ENCODE measurements at regions not wholly inside any gene's neighbourhood (a gene's known extent, or its start where the extent isn't known, plus 50 kb on each side); places are given as distances from the start of the nearest gene placed in this dataset.

DNA sequence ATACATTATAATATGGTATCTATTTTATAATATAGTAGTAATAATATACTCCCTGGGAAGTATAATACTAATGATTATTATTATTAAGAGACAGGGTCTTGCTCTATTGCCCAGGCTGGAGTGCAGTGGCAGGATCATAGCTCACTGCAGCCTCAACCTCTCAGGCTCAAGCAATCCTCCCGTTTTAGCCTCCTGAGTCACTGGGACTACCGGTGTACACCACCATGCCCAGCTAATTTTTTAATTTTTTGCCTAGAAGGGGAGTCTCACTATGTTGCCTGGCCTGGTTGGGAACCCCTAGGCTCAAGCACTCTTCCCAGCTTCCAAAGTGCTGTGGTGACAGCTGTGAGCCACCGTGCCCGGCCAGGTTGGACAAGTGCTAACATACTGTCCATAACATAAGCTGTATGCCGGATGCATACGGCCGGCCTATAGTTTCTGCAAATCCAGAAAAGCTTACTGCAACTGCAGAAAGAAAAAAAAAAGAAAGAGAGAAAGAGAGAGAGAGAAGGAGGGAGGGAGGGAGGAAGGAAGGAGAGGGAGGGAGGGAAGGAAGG is 94.2 kb upstream of the PPP2R3B start:
- no CpG with 5 or more reads among the region's 7 CpGs for WGBS (ENCODE audit: extremely low coverage, insufficient read length, low lambda C conversion rate)
- H3K4me1 Mint-ChIP-seq, result peaks cover 20 to 24% of the 10 kb centered on the region in 2 experiments

More for the DNA sequence above, 94.2 kb upstream of the PPP2R3B start:
- H3K18ac ChIP-seq (ENCODE audit: insufficient read length, low read depth, low read length), result no peak overlapping the region
- Mint-ChIP-seq H3K9me3 (no peaks in the 10 kb centered on the region; a peak in 1 of 5 replicates), H3K4me3 (no peak overlapping the region), H3K27ac (no peak overlapping the region), H3K36me3 (ENCODE audit: insufficient read depth in 1 of 3, low read depth in 3 of 3) (peaks cover 0 to under 1% (median 0%) of the 10 kb centered on the region in 3 experiments; a peak in 1 of 7 replicates), H3K27me3 (ENCODE audit: low read depth) (no peaks in the 10 kb centered on the region)
- H3K56ac ChIP-seq (ENCODE audit: insufficient read length, low read depth, low read length), result no peak overlapping the region
- H3K79me2 ChIP-seq (ENCODE audit: insufficient read depth, low read length), result no peaks in the 10 kb centered on the region
- H3K23ac ChIP-seq (ENCODE audit: insufficient read length, low read depth, low read length), result no peak overlapping the region
- no peak for DNase-seq
- H2AK5ac ChIP-seq (ENCODE audit: insufficient read length, low read length), result no peak overlapping the region
- no peak overlapping the region for H2AFZ ChIP-seq (ENCODE audit: low read length)
- no peak overlapping the region for H4K91ac ChIP-seq (ENCODE audit: insufficient read length, low read depth, low read length)
- H3K27ac ChIP-seq (ENCODE audit: insufficient read length, low read depth, low read length), result no peak overlapping the region
- H3K9me3 ChIP-seq (ENCODE audit: control insufficient read depth, low read depth, low read length), result no peaks in the 10 kb centered on the region
- H3K27me3 ChIP-seq (ENCODE audit: insufficient read depth, low read length), result no peaks in the 10 kb centered on the region
- TF ChIP-seq, protein P1, sequence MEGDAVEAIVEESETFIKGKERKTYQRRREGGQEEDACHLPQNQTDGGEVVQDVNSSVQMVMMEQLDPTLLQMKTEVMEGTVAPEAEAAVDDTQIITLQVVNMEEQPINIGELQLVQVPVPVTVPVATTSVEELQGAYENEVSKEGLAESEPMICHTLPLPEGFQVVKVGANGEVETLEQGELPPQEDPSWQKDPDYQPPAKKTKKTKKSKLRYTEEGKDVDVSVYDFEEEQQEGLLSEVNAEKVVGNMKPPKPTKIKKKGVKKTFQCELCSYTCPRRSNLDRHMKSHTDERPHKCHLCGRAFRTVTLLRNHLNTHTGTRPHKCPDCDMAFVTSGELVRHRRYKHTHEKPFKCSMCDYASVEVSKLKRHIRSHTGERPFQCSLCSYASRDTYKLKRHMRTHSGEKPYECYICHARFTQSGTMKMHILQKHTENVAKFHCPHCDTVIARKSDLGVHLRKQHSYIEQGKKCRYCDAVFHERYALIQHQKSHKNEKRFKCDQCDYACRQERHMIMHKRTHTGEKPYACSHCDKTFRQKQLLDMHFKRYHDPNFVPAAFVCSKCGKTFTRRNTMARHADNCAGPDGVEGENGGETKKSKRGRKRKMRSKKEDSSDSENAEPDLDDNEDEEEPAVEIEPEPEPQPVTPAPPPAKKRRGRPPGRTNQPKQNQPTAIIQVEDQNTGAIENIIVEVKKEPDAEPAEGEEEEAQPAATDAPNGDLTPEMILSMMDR (conservative IDR thresholded peaks at IDR 0.05), result no peak
- no peak overlapping the region for H3K4me2 ChIP-seq (ENCODE audit: insufficient read depth, insufficient read length, low read length)
- H2BK120ac ChIP-seq (ENCODE audit: low read depth, low read length, poor library complexity, severe bottlenecking), result no peak overlapping the region
- no peak overlapping the region for H2BK15ac ChIP-seq (ENCODE audit: low read depth, low read length)
- no peak overlapping the region for H4K5ac ChIP-seq (ENCODE audit: insufficient read length, low read depth, low read length)
- H3K4ac ChIP-seq (ENCODE audit: low read depth, low read length), result no peak overlapping the region
- H3K23me2 ChIP-seq (ENCODE audit: insufficient read length, low read depth, low read length, poor library complexity, severe bottlenecking), result no peaks in the 10 kb centered on the region
- H4K8ac ChIP-seq (replicated peaks; ENCODE audit: insufficient read length, low read depth, low read length), result no peak overlapping the region
- no peak overlapping the region for H2BK12ac ChIP-seq (ENCODE audit: insufficient read length, low read depth, low read length)
- no peaks in the 10 kb centered on the region for H4K20me1 ChIP-seq (ENCODE audit: control insufficient read depth, insufficient read depth, insufficient read length)
- H3T11ph ChIP-seq (ENCODE audit: low read length), result no peak overlapping the region
- H3K79me1 ChIP-seq (ENCODE audit: insufficient read depth, low read depth, low read length, poor library complexity, severe bottlenecking), result no peaks in the 10 kb centered on the region
- H3K4me1 ChIP-seq (ENCODE audit: insufficient read depth, low read length), result no peaks in the 10 kb centered on the region
- no peak overlapping the region for H3K9ac ChIP-seq (ENCODE audit: extremely low read depth, insufficient read length, low read length)
- no peak overlapping the region for H2BK20ac ChIP-seq (ENCODE audit: low read depth, low read length, poor library complexity, severe bottlenecking)
- no peak overlapping the region for H3K14ac ChIP-seq (ENCODE audit: insufficient read depth, low read length)
- no peak overlapping the region for H2BK5ac ChIP-seq (ENCODE audit: insufficient read length, low read length)
